GM19455 (cell line): ENCODE measurements at regions not wholly inside any gene's neighbourhood (a gene's known extent, or its start where the extent isn't known, plus 50 kb on each side); places are given as distances from the start of the nearest gene placed in this dataset.

Experiments
- ATAC-seq: cut with Tn5 transposase; IDR thresholded peaks from one replicate; pipeline ENCODE4 v1.9.1; 2021; ENCODE audit not compliant: unreplicated experiment

GRCh38 chr3:148435534-148435933 is 262.2 kb upstream of the AGTR1 start:
- no peak for ATAC-seq

- ATAC-seq = peak; percentile 63
These were observed 258.4 kb upstream of the AGTR1 start for GRCh38 chr3:148439254-148439822.

- ATAC-seq = no peak
These were observed 256.5 kb upstream of the AGTR1 start for GRCh38 chr3:148441191-148441590.

- no peak for ATAC-seq
These were observed 246.9 kb upstream of the AGTR1 start for GRCh38 chr3:148450819-148451218.

GRCh38 chr3:148451969-148452368 is 245.7 kb upstream of the AGTR1 start:
- no peak for ATAC-seq

- no peak for ATAC-seq
These were observed 243.9 kb upstream of the AGTR1 start for GRCh38 chr3:148453781-148454191.

GRCh38 chr3:148455098-148455497 is 242.6 kb upstream of the AGTR1 start:
- no peak for ATAC-seq

- no peak for ATAC-seq
These were observed 239.8 kb upstream of the AGTR1 start for GRCh38 chr3:148457886-148458285.

- no peak for ATAC-seq
These were observed 237.7 kb upstream of the AGTR1 start for GRCh38 chr3:148459931-148460513.

- ATAC-seq = no peak
These were observed 237.0 kb upstream of the AGTR1 start for GRCh38 chr3:148460686-148461085.

GRCh38 chr3:148464246-148464645 is 233.5 kb upstream of the AGTR1 start:
- no peak for ATAC-seq

- no peak for ATAC-seq
These were observed 231.6 kb upstream of the AGTR1 start for GRCh38 chr3:148466143-148466542.

GRCh38 chr3:148466980-148467740 is 230.5 kb upstream of the AGTR1 start:
- ATAC-seq = no peak

GRCh38 chr3:148477375-148477774 is 220.3 kb upstream of the AGTR1 start:
- ATAC-seq = no peak

- ATAC-seq = no peak
These were observed 204.1 kb upstream of the AGTR1 start for GRCh38 chr3:148493631-148494030.

GRCh38 chr3:148494451-148494850 is 203.3 kb upstream of the AGTR1 start:
- ATAC-seq = no peak

GRCh38 chr3:148500881-148501280 is 196.8 kb upstream of the AGTR1 start:
- no peak for ATAC-seq

- no peak for ATAC-seq
These were observed 187.6 kb upstream of the AGTR1 start for GRCh38 chr3:148510116-148510515.

GRCh38 chr3:148510561-148510960 is 187.1 kb upstream of the AGTR1 start:
- ATAC-seq = no peak

- ATAC-seq = no peak
These were observed 185.1 kb upstream of the AGTR1 start for GRCh38 chr3:148512648-148513047.

GRCh38 chr3:148513096-148513543 is 184.6 kb upstream of the AGTR1 start:
- ATAC-seq = no peak

GRCh38 chr3:148518520-148518919 is 179.2 kb upstream of the AGTR1 start:
- ATAC-seq = no peak
